Prostate gland (tissue), 2 donors: ENCODE measurements at regions not wholly inside any gene's neighbourhood (a gene's known extent, or its start where the extent isn't known, plus 50 kb on each side); places are given as distances from the start of the nearest gene placed in this dataset.

Experiments used
- DNase-seq: peaks from one replicate; pipeline ENCODE4 v3.0.0-alpha.2; 2019; ENCODE audit warnings: low spot score
- H3K27ac ChIP-seq, 2 donors: fragments of 200-600 bp; sonication (generic); 2 replicates each; pipeline ENCODE4 v1.5.1; 2017 to 2019
- H3K27me3 ChIP-seq: fragments of 200-600 bp; sonication (generic); replicated peaks from 2 replicates; pipeline ENCODE4 v1.5.1; 2019; ENCODE audit not compliant: insufficient read depth
- H3K36me3 ChIP-seq, 2 donors: fragments of 200-600 bp; sonication (generic); 1 replicate in 1 of 2; 2 replicates in 1 of 2; pipeline versions ENCODE4 v1.5.1 to v1.8.1; 2017 to 2019
- H3K4me1 ChIP-seq: fragments of 200-600 bp; sonication (generic); replicated peaks from 2 replicates; pipeline ENCODE4 v1.5.1; 2019
- H3K4me3 ChIP-seq, 2 donors: fragments of 200-600 bp; sonication (generic); 2 replicates each; pipeline ENCODE4 v1.5.1; 2017 to 2019
- H3K9me3 ChIP-seq: fragments of 200-600 bp; sonication (generic); 2 replicates; pipeline ENCODE4 v1.5.1; 2017
- POLR2A ChIP-seq: fragments of 450-650 bp; IDR thresholded peaks from one replicate; pipeline ENCODE4 v1.6.1; 2016; ENCODE audit warnings: antibody characterized with exemption, mild to moderate bottlenecking
- POLR2AphosphoS5 ChIP-seq: sonication (generic); formaldehyde crosslinking; IDR thresholded peaks from one replicate; pipeline ENCODE4 v1.6.1; 2017; ENCODE audit warnings: antibody characterized with exemption
- WGBS: methylation state at CpG from one replicate; pipeline ENCODE4 v1.1.5; 2018; 5-methylcytosine and 5-hydroxymethylcytosine counted together
- intact Hi-C: fragments of 100-400 bp; cut with DNase I; formaldehyde crosslinking; loops from one replicate; pipeline ENCODE4 v1.14.2; 2022
- TF ChIP-seq, protein P1 (sequence below), 4 experiments: fragments of 200-600 bp in 2 of 4; fragments of 450-650 bp in 2 of 4; sonication (generic) in 2 of 4; IDR thresholded peaks; 1 replicate in 3 of 4; 2 replicates in 1 of 4; pipeline ENCODE4 v1.5.1; 2016 to 2019; ENCODE audit warnings: antibody characterized with exemption in 4 of 4, mild to moderate bottlenecking in 2 of 4, moderate library complexity in 2 of 4

DNA sequence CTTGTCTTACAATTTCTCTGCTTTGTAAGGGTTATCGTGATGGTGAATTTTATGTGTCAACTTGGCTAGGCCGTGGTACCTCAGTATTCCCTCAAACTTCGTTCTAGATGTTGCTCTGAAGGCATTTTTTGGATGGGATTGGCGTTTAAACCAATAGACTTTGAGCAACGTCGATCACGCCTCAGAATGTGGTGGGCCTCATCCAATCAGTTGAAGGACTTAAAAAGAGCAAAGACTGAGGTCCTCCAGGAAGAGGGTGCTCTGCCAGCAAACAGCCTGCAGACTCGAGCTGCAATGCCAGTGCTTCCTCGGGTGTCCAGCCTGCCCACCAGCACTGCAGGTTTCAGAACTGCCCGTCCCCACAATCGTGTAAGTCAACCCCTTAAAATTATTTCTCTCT is 145.8 kb upstream of the SALL3 start:
- Histone ChIP-seq H3K36me3 (no peaks in the 10 kb centered on the region), H3K9me3 (no peaks in the 10 kb centered on the region), H3K27ac (no peak overlapping the region), H3K4me1 (no peaks in the 10 kb centered on the region), H3K4me3 (no peak overlapping the region), H3K27me3 (no peaks in the 10 kb centered on the region)
- intact Hi-C loops: no loop called here
- no peak for DNase-seq
- no peak for TF ChIP-seq POLR2A
- TF ChIP-seq, protein P1, sequence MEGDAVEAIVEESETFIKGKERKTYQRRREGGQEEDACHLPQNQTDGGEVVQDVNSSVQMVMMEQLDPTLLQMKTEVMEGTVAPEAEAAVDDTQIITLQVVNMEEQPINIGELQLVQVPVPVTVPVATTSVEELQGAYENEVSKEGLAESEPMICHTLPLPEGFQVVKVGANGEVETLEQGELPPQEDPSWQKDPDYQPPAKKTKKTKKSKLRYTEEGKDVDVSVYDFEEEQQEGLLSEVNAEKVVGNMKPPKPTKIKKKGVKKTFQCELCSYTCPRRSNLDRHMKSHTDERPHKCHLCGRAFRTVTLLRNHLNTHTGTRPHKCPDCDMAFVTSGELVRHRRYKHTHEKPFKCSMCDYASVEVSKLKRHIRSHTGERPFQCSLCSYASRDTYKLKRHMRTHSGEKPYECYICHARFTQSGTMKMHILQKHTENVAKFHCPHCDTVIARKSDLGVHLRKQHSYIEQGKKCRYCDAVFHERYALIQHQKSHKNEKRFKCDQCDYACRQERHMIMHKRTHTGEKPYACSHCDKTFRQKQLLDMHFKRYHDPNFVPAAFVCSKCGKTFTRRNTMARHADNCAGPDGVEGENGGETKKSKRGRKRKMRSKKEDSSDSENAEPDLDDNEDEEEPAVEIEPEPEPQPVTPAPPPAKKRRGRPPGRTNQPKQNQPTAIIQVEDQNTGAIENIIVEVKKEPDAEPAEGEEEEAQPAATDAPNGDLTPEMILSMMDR (IDR thresholded peaks at IDR 0.05): no peak
- no peak for TF ChIP-seq POLR2AphosphoS5
- 85% methylated on average over 11 of the region's 11 CpGs for WGBS

DNA sequence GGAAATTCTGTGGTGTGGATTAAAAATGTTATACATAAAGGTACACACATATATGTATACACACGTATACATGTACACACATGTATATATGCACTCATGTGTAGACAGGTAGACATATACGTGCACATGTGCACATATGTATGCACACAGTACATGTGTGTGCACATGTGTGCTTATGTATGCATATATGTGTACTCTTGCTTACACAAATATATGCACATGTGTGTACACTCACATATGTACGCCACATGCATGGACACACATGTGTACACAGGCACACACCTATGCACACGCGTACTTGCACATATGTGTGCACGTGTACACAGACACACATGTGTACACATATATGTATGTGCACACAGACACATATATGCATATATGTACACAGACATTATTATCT is 142.8 kb upstream of the SALL3 start:
- H3K27ac ChIP-seq: no peak overlapping the region
- no peaks in the 10 kb centered on the region for H3K9me3 ChIP-seq
- no peak for DNase-seq
- WGBS: 84% methylated on average over 6 of the region's 6 CpGs
- TF ChIP-seq POLR2AphosphoS5: no peak
- TF ChIP-seq, protein P1 (IDR thresholded peaks at IDR 0.05): no peak
- no peak for TF ChIP-seq POLR2A
- intact Hi-C loops: no loop called here
- no peaks in the 10 kb centered on the region for H3K36me3 ChIP-seq
- no peaks in the 10 kb centered on the region for H3K27me3 ChIP-seq
- H3K4me1 ChIP-seq: no peaks in the 10 kb centered on the region
- no peak overlapping the region for H3K4me3 ChIP-seq

DNA sequence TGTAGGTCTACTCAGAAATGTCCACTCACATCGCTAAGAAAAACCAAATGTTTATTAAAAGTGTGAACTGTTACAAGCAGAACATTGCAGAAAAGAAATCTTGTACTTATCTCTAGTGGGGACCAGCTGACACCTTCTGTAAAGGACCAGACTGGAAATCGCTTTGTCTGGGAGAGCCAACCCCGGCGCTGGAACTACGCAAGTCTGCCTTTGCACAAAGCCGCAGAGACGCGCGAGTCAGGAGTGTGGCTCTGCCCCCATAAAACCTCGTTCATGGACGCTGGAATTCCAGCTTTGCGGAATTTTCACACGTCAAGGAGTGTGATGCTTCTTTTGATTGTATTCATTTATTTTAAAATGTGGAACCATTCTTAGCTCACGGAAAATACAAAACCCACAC is 141.9 kb upstream of the SALL3 start:
- Histone ChIP-seq H3K27me3 (no peaks in the 10 kb centered on the region), H3K4me3 (no peak overlapping the region), H3K4me1 (no peaks in the 10 kb centered on the region), H3K36me3 (no peaks in the 10 kb centered on the region), H3K27ac (no peak overlapping the region), H3K9me3 (no peaks in the 10 kb centered on the region)
- intact Hi-C loops: no loop called here
- DNase-seq: no peak
- no peak for TF ChIP-seq POLR2A
- no peak for TF ChIP-seq POLR2AphosphoS5
- TF ChIP-seq, protein P1 (IDR thresholded peaks at IDR 0.05): no peak
- WGBS: 84% methylated on average over 14 of the region's 14 CpGs

DNA sequence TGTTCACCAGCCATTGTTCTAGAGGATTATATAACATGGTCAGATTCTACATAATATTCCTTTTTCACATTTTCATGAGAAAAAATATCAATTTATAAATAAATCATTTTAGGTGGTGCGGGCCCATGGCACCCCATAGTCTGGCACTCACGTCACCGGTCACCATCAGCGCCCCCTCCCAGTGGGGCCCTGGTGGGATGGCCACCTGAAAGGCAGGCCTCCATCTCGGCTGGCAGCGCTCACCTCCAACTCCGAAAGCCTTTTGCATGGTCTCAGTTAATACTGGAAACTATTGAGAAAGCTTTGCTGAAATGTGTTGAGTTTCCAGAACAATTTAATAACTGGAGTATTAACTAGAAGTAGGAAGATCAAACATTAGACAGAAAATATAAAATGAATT is 141.4 kb upstream of the SALL3 start:
- H3K4me3 ChIP-seq: no peak overlapping the region
- no peaks in the 10 kb centered on the region for H3K9me3 ChIP-seq
- no peaks in the 10 kb centered on the region for H3K4me1 ChIP-seq
- no peaks in the 10 kb centered on the region for H3K27me3 ChIP-seq
- H3K36me3 ChIP-seq: no peaks in the 10 kb centered on the region
- no peak for DNase-seq
- intact Hi-C loops: no loop called here
- 80% methylated on average over 7 of the region's 7 CpGs for WGBS
- no peak overlapping the region for H3K27ac ChIP-seq
- TF ChIP-seq, protein P1 (IDR thresholded peaks at IDR 0.05): no peak
- TF ChIP-seq POLR2AphosphoS5: no peak
- TF ChIP-seq POLR2A: no peak

DNA sequence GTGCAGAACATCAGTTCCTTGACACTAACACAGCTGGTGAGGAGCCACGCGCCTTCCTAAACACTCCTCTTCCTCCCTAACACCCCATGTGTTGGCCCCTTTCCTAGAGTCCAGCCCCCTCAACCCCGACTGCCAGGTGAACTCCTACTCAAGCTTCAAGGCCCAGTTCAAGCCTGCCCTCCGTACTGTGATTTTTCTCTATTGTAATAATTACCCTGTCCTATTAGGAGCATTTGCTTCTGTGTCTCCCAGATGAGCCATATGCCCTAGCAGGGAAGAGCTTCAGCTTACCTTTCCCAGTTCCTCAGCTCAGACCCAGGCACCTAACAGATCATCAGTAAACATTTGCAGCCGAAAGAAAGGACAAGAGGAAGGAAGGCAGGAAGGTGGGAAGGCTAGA is 130.6 kb upstream of the SALL3 start:
- Histone ChIP-seq H3K4me1 (no peaks in the 10 kb centered on the region), H3K4me3 (no peak overlapping the region), H3K9me3 (no peaks in the 10 kb centered on the region), H3K27me3 (no peaks in the 10 kb centered on the region), H3K27ac (no peak overlapping the region), H3K36me3 (no peaks in the 10 kb centered on the region)
- WGBS: 95% methylated on average over 5 of the region's 5 CpGs
- DNase-seq: no peak
- TF ChIP-seq POLR2A (no peak), POLR2AphosphoS5 (no peak)
- TF ChIP-seq, protein P1 (IDR thresholded peaks at IDR 0.05): no peak
- intact Hi-C loops: no loop called here
